GM21717 (cell line): ENCODE measurements at regions not wholly inside any gene's neighbourhood (a gene's known extent, or its start where the extent isn't known, plus 50 kb on each side); places are given as distances from the start of the nearest gene placed in this dataset.

ENCODE experiments used
- ATAC-seq: cut with Tn5 transposase; IDR thresholded peaks from one replicate; pipeline ENCODE4 v1.9.1; 2021; ENCODE audit warnings: mild to moderate bottlenecking, moderate library complexity; ENCODE audit not compliant: unreplicated experiment

GRCh38 chr4:67125636-67126514 lies 419.4 kb downstream of the CENPC start:
- ATAC-seq = no peak

- ATAC-seq = no peak
Observed at GRCh38 chr4:67124716-67125115, 420.6 kb downstream of the CENPC start.

GRCh38 chr4:67122029-67122428 lies 423.3 kb downstream of the CENPC start:
- no peak for ATAC-seq

- ATAC-seq = no peak
Observed at GRCh38 chr4:67120369-67120768, 424.9 kb downstream of the CENPC start.

GRCh38 chr4:67109276-67109675 lies 436.0 kb downstream of the CENPC start:
- ATAC-seq = no peak

- ATAC-seq = no peak
Observed at GRCh38 chr4:67106861-67107460, 438.3 kb downstream of the CENPC start.

GRCh38 chr4:67104145-67104544 lies 441.2 kb downstream of the CENPC start:
- no peak for ATAC-seq

- no peak for ATAC-seq
Observed at GRCh38 chr4:67103001-67103747, 442.1 kb downstream of the CENPC start.

GRCh38 chr4:67101612-67102011 lies 443.7 kb downstream of the CENPC start:
- no peak for ATAC-seq

GRCh38 chr4:67092351-67092750 lies 453.0 kb downstream of the CENPC start:
- ATAC-seq = no peak

GRCh38 chr4:67091673-67092072 lies 453.6 kb downstream of the CENPC start:
- no peak for ATAC-seq

GRCh38 chr4:67087897-67088296 lies 457.4 kb downstream of the CENPC start:
- peak; percentile 84 for ATAC-seq

GRCh38 chr4:67084783-67085182 lies 460.5 kb downstream of the CENPC start:
- no peak for ATAC-seq

- no peak for ATAC-seq
Observed at GRCh38 chr4:67083496-67083895, 461.8 kb downstream of the CENPC start.

GRCh38 chr4:67082746-67083145 lies 462.6 kb downstream of the CENPC start:
- no peak for ATAC-seq

- ATAC-seq = no peak
Observed at GRCh38 chr4:67080046-67080557, 465.2 kb downstream of the CENPC start.

GRCh38 chr4:67071641-67072040 lies 473.7 kb downstream of the CENPC start:
- no peak for ATAC-seq

GRCh38 chr4:67055319-67055718 lies 490.0 kb downstream of the CENPC start:
- no peak for ATAC-seq

- no peak for ATAC-seq
Observed at GRCh38 chr4:67054896-67055295, 490.4 kb downstream of the CENPC start.

GRCh38 chr4:67052814-67053675 lies 492.3 kb downstream of the CENPC start:
- no peak for ATAC-seq
